Non-pigmented ciliary epithelial cell (primary cell): ENCODE measurements at regions not wholly inside any gene's neighbourhood (a gene's known extent, or its start where the extent isn't known, plus 50 kb on each side); places are given as distances from the start of the nearest gene placed in this dataset.
"Not testable (repeated sequence)": the region's sequence is repeated elsewhere in the genome, so short reads cannot be mapped to it uniquely, and the experiment has no call there.

Experiments used
- DNase-seq: peaks from one replicate; pipeline ENCODE4 v3.0.0-alpha.2; 2010; ENCODE audit warnings: low read depth

DNA sequence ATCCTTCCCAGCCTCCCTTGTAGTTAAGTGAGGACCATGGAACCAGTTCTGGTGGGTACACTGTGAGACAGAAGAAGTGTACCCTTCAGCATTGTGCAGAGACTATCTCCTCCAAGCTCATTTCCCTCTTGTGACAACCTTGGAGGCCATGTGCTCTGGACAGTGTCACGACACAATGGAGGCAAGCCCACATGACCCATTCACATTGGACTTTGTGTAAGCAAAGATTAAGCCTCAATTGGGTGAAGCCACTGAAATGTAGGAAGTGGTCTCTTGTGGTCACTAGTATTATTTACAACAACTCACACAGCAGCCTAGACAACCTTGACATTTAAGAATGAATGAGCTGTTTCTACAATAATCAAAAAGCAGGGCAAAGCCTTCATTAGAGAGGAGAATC, 124.2 kb downstream of the INHBA start:
- DNase-seq = no peak

DNA sequence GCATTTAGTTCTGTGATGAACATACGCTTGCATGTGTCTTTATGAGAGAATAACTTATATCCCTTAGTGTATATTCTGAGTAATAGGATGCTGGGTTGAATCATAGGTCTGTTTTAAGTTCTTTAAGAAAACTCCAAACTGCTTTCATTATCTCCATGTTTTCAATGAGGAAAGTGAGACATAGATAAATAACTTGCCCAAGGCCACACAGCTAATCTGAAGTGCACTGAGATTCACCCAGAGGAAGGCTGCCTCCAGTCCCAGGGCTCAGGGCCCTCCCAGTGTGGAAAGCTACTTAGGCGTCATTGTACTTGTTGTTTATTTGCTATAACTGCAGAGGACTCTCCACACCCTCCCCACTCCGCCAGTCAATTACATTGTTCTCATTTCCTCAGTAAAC, 126.7 kb downstream of the INHBA start:
- no peak for DNase-seq

DNA sequence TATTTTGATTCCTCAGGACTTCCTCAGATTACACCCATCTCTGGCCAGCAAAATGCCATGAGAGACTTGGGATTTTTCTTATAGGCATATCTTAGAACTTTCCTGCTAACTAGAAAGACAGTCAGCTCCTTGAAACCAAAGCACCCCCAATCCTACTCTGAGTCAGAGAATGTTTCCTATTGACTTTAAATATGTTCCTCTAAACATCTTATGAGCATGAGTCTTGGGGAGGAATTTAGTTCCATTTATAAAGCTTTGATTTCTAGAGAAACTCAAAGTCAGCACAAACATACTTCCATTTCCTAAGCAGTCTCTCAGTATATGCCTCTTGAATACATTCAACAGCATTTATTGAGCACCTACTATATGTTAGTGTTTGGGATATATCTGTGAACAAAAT, 128.5 kb downstream of the INHBA start:
- no peak for DNase-seq

DNA sequence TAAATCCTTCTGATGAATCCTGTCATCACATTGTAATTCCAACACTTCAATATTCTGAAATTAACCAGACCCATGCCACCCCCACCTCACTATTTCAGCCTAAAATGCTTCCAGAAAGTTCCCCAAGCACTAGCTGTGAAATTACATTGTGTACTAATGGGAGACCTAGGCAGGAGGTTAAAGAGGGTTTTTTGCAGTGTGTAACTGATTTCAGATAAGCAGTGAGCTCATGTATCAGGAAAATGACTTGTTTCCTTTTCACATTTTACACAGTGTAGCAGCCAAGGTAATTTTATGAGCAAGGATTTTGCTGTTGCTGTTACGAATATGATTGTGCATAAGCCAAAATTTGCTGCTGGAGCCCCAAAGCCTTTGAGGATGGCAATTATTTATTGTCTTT, 129.0 kb downstream of the INHBA start:
- DNase-seq = no peak

DNA sequence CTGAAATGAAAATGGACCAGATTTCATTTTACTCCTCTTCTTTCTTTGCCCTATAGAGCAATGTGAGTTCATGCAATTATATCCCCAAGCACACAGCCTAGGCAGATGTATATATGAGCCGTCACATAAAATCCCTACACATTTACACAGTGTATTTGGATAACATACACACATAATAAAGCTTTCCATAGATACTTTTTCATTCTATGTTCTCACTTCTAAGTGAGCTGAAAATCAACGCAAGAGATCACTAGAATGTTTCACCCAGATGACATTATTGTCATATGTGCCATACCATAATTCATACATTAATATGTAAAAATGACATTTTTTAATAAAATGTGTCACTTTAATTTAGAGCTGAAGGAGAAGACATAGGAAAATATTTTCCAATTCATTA, 129.4 kb downstream of the INHBA start:
- no peak for DNase-seq

DNA sequence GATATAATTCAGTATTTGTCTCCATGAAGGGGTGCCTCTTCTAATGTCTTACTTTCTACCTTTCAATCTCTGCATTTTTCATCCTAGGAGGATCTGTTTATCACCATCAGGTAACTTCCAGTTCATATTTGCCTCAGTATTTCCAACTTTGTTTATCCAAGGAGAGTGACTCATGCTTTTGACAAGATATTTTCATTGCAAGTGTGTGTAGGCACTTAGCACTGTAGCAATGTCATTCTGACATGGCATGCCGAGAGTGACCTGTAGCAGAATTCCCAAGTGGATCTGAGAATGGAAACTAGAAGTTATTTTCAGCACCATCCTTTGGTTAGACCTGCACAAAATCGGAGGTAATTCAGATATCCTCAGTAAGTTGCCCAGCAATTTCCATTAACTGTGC, 129.9 kb downstream of the INHBA start:
- no peak for DNase-seq

DNA sequence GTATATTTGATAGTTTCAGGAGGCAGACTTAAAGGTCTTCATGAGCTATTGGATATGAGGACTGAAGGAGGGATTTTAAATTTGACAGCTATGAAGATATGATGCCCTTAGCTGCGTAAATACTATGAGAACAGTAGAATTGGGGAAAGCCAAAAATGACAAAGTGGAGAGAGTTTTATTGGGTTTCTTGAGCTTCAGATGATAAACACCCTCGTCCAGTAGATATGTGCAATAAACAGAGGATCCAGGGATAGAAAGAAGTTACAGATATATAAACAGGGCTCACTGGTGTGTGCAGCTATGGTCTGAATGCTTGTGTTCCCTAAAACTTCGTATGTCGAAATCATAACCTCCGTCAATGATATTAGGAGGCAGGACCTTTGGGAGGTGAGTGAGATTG, 131.3 kb downstream of the INHBA start:
- DNase-seq = no peak

DNA sequence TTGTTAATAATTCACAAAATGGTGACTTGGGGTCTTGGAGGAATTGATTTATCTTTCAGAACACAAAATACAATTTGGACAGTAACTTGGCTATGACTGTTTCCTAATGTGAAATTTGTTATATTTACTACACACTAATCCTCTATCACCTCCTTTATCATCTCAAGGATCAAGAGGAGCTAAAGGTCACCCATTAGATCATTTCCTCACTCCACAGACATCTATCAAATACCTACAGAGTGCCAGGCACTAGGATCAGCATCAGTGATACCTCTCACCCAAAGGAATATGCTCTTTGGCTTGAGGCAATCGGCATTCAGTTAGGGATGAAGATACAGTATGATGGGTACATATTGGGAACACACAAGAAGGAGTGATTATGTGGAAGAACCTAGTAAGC, 132.1 kb downstream of the INHBA start:
- no peak for DNase-seq

DNA sequence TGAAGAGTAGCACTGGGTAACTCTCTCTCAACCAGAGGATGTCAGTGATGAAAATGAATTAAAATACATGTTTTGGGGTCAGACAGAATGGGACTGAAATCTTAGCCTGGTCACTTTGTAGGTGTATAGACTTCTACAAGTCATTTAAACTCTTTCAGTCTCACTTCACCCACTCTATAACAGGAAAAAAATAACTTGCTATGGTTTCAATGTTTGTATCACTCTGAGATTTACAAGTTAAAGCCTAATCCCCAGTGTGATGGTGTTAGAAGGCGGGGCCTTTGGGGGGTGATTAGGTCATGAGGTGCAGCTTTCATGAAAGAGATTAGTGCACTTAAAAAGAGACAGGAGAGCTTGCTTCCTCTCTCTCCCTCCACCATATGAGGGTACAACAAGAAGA, 134.8 kb downstream of the INHBA start:
- no peak for DNase-seq

DNA sequence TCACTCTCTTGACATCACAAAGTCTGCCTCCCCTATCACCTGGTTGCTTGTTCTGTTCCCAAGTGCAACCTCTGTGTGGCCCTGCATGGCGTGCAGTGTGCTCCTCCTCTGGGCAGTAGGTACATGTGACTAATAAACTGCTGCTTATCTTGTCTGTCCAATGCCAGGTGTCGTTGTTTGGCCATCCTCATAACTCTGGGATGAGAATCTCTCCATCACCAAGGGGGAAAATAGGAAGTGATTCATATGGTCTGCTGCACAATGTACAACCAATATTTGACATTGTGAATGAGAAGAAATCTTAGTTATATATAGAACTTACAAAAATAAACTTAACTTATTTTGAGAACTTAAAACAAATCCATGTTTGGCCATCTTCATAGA, 135.2 kb downstream of the INHBA start:
- no peak for DNase-seq

DNA sequence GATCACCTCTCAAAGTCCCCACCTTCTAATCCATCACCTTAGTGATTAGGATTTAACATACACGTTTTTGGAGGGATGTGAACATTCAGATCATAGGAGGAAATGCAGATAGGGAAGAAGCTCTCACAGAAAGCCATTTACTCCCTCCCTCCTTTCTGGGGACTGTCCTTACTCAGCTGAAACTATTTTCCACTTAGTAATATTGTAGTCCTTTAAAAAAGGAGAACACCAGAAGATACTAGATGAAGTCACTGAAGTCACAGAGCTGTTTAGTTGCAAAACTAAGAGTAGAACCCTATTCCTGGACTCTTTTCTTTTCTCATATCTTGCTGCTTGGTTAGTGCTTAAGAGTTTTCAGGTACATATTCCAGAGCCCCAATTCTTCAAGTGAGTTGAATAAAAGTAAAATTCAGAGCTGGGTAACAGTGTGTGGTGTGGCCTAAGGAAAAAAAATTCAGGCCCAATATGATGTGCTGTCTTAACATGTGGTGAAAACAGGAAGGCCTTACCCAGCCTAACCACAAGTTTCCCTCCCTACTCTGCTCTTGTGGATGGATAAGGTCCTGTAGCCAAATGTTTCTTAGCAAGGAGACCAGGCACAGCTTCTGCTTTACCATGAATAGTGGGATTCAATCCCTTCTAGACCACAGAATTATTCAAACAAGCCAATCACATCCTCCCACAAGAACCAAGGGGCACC, 135.7 kb downstream of the INHBA start:
- no peak for DNase-seq

DNA sequence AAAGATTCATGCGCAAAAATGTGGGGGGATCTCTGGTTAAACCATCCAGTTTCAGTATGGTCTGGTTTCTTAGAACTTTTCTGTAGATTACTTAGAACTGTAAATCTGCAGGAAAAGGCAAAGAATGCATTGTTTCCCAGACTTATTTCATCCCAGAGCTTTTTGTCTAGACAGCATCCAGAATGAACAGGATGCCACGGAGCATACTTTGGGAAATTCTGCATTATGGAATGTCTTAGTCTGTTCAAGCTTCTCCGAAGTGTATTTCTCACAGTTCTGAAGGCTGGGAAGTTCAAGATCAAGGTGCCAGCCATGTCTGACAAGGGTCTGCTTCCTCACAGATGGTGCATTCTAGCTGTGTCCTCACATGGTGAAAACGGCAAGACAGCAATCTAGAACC, 136.3 kb downstream of the INHBA start:
- no peak for DNase-seq

DNA sequence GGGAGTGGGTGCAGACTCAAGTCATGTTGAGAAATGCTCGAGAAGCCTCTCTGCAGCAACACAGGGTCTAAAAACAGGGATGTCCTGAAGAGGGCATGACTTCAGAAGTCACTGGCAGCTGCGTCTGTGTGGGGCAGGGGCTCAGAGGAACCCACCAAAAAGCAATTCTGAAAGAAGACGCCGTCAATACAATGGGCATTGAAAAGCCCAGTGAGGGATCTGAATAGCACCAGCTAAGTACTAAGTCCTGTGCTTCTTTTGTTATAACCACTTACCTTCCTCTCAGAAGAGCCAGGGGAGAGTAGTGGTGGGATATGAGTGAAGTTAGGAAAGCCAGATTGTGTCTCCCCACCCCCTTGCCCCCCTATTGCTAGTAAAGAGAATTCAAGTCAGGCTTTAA, 137.2 kb downstream of the INHBA start:
- DNase-seq = no peak

DNA sequence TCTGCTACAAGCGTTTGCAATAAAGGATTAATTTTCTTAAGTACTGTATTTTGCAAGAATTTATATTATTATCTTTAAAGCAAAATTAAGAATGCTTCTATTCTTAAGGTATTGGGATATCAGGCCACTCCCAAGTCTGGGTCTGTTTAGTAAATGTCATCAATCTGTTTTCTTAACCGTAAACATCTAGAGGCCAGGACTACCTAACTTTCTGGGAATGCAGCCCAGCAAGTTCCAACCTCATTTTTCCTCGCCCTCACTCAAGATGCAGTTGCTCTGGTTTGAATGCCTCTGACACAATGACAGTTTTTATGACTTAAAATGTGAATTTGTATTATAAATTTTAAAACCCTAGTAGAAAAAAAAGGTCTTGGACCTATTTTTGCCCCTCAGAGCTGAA, 143.5 kb downstream of the INHBA start:
- no peak for DNase-seq

DNA sequence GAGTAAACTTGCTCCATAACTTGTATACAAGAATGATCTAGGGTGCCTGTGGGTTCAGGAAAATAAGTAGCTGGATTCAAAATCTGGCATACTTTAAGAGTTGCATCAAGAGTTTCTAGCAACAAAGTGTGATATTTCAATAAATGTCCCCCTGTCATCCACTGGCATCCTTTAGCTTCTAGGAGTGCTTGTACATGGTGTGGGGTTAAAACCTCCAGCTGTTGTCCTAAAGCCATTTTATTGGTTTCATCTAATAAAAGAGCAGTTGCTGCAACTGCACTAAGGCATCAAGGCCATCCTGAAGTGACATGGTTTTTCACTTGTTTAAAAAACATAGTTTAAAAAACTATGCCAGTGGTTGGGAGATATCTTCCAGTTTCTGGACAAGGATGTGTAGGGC, 148.4 kb downstream of the INHBA start:
- no peak for DNase-seq

DNA sequence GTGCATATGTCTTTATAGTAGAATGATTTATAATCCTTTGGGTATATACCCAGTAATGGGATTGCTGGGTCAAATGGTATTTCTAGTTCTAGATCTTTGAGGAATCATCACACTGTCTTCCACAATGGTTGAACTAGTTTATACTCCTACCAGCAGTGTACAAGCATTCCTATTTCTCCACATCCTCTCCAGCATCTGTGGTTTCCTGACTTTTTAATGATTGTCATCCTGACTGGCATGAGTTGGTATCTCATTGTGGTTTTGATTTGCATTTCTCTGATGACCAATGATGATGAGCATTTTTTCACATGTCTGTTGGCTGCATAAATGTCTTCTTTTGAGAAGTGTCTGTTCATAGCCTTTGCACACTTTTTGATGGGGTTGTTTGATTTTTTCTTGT, 152.8 kb downstream of the INHBA start:
- DNase-seq = not testable (repeated sequence)

DNA sequence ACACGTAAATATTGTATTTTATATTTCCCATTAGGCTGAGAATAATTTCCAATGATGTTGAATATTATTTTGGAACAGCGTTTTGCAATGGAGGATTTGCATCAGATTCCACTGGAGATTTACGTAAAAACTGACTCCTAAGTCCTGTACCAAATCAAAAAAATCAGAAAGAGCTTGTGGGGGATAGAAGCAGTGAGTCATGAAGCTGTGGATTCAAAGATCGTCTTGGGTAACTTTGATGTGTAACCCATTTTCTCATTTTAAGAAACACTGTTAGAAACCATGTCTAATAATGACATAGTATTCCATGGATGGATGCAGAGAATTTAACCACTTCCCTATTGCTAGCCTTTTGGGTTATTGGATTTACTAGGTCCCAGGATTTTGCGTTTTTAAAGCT, 158.6 kb downstream of the INHBA start:
- no peak for DNase-seq

DNA sequence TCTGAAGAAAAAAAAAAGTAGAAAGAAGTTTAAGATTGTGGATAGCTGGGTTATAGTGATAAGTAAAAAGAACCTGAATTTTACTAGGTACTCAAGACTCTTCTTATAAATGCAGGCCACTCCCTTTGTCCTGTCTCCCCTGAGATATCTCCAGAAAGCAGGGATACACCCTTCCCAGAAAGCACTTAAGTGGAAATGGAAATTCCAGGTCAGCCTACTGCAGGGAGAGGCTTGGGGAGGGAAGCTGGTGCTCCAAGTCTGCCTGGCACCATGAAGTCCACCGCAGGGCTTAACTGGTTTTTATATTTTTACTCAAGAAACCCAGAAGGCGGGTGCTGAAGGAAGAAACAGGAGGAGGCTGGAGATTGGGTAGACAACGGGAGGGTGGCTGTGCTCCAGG, 162.3 kb downstream of the INHBA start:
- no peak for DNase-seq

DNA sequence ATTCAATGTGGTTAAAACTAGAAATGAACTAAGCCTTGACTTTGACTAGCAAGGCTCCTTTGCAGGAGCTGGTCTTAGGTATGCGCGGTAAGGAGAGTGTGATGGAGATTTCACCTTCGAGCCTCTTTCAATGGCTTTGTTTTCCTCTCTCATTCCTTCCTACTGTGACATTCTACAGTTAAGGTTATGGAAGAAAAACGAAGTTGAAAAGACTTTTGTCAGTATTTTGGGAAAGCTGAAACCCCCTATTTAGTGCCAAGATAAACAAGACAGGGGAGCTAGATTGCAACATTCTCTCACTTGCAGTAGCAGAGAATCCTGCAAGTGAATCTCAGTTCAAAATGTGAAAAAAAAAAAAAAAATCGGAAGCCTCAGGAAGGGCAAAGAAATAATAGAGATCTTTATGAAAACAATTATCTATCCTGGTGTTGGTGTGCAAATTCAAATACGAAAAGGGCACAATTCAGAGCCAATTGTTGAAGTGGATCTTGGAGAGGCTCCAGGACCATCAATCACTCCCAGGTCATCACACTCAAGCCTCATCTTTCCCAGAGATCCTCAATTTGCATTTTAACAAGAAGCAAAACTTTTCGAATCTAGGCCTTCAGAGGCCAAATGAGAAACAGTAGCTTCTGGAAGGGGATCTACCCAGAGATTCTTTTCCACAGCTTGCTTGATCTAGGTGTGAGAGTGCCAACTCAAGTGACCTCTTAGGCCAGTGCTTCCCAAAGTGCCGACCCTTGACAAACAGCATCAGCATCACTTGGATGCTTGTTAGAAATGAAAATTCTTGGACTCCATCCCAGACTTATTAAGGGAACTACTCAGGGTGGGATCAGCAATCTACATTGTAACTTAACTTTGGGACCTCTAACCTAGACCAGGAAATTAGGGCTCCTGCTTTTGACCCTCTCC, 163.8 kb downstream of the INHBA start:
- no peak for DNase-seq

DNA sequence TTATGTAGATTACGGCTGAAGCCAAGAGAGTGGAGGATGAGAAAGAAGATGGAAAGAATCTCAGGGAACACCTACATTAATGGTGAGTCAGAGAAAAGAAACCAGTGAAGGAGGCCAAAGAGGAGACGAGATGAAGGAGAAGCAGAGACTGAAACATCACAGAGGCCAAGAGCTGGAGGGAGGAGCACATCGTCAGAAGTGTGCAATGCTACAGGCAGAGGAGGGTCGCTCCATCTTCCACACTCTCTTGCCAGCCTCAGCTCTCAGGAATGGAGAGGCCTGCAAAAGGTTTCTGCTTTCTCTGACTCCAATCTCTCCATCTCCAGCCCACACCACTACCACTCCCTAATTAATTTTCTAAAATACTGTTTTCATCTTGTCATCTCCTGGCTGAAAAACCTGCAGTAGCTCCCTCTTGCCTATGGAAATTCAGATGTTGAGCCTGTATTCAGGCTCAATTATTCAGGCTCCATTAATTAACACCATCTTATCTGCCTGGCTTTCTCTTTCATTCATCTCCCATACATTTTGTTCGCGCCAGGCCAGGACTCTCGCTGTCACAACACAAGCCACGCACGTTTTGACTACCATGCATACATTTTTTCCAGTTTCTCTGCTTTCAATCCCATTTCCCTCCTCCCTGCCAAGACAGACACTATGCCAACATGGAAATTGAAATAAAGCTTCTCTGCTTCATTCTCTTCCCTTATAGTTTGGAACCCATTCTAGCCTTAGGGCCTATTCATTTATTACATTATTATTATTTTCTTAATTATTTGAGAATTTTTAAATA, 165.8 kb downstream of the INHBA start:
- DNase-seq = no peak

DNA sequence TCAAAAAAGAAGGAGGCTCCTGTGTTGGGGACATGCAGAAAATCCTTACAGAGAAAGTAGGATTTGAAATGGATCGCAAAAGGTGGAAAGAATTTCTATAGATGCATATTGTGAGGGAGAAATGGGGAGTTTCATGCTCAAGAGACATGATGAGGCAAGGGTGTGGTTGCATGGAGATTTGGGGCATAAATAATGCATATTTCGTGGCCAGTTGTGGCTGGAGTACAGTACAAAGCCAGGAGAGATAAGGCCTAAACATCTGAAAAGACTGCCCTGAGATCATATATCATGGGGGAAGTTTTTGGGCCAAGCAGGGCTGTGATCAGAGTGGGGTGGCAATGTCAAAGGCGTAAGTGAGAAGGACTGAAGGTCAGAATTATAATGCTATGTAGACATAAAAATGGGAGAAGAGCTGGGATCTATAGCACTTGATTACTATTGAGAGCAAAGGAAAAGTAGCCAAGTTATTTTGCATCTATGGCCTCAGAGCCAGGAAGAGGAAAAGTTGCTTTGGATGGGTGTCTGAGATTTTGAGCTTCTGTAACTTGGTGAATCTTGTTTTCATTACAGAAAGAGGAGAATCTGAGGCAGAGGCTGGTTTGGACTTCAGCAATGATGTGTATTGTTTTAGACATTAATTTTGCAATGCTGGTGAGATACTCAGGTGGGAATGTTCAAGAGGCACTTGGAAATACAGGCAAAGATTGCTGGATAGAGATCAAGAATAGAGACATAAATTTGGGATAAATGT, 166.6 kb downstream of the INHBA start:
- DNase-seq = no peak

DNA sequence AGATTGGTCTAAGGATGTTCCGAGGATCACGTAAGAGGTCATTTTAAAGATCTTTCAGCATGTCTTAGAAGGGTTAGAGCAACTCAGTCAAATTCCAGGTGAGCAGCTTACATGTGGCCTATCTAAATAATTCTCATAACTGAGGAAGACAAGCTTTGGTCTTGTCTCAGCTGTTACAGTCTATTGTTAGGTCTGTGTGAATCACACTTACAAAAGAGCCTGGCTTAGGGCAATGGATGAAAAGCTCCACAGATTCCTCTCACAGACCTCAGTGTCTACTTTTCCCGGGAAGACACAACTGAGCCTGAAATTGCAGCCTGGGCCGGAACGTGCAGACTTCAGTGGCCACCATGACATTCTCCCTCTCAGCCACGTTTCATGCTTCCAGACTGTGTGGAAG, 173.1 kb downstream of the INHBA start:
- DNase-seq = no peak
